ENCODE measurements at regions not wholly inside any gene's neighbourhood (a gene's known extent, or its start where the extent isn't known, plus 50 kb on each side); places are given as distances from the start of the nearest gene placed in this dataset.

DNA sequence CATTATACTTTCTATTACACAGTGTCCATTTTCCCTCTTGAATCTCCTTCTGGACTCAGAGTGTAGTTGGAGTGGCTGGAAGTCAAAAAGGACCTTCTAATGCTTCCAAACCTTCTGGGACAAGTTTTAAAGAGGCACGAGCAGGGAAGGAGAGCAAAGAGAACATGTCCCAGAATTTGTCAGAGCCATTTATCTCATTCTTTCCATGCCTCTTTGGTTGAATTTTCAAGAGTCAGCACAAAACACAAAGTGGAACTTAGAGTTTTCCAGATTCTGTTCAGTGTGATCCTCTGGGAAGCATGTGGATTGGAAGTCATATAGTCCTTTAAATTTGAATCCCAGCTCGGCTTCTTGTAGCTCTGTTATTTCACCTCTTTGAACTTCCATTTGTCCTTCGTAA is 138.2 kb upstream of the PWP1 start:
- ATAC-seq: no peak
- no peak for DNase-seq
- intact Hi-C loops (cut with DNase I): no loop called here

DNA sequence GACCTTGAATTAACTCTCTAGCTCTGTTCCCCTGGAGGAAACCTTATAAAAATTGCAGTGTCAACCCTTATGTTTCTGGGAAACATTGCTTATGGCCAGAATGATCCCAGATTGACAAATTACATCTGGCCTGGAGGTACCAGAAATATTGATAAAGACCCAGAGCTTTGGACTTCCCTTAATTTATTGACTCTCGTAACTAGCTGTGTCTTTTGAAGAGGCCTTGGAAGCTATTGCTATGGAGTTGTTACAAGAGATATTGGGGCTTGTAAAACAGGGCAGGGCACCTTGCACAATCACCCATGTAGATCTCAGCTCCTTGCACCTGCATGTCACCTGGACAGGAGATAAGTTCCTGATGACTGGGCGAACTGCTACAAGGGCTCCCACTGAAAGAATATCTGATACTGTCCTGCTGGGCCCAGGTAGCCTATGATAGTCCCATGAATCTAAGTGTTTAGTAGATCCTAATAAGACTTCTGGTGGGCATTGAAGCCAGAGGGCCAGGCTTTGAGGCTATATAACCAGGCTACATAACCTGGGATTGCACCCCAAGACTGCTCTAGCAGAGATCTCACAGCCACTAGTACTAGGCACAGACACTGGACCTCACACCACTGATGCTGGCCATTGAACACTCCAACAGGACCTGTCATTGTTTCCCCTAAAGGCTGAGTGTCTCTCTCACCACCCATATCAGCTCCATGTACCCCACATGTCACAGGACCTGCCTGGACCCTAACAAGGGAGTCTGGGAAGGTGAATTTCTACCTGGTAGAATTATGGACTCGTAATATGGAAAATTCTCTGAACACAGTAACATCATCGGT is 135.7 kb upstream of the PWP1 start:
- no peak for DNase-seq
- no peak for ATAC-seq
- intact Hi-C loops (cut with DNase I): no loop called here

DNA sequence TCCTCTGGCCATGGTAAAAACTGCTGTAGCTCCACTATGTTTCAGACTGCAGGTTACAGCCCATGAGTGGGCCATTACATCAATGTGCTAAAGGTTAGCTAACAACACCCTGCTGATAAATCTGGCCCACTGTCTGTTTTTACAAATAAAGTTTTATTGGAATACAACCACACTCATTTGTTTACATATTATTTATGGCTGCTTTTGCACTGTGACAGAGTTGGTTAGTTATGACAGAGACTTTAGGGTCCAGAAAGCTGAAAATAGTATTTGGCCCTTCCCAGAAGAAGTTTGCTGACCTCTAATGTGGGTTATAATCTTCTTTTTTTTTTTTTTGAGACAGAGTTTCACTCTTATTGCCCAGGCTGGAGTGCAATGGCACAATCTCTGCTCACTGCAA is 134.2 kb upstream of the PWP1 start:
- ATAC-seq (no peak), DNase-seq (no peak)
- intact Hi-C loops (cut with DNase I): no loop called here

DNA sequence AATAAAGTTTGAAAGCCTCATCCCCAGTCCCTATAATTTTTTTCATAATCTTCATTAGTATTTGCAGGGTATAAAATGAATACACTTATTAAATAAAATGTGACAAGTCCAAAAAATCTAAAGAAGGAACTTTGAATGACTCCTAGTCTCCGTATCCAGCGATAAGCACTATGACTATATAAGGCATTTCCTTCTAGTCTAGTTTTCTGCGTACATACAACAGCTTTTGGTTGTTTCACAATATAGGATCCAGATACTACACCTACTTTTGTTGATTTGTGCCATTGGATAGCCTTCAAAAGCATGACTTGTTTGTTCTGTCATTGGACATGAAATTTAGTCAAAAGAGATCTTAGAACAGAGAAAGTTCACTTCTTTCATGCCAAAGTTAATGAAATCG is 133.3 kb upstream of the PWP1 start:
- DNase-seq (no peak), ATAC-seq (no peak)
- intact Hi-C loops (cut with DNase I): no loop called here

DNA sequence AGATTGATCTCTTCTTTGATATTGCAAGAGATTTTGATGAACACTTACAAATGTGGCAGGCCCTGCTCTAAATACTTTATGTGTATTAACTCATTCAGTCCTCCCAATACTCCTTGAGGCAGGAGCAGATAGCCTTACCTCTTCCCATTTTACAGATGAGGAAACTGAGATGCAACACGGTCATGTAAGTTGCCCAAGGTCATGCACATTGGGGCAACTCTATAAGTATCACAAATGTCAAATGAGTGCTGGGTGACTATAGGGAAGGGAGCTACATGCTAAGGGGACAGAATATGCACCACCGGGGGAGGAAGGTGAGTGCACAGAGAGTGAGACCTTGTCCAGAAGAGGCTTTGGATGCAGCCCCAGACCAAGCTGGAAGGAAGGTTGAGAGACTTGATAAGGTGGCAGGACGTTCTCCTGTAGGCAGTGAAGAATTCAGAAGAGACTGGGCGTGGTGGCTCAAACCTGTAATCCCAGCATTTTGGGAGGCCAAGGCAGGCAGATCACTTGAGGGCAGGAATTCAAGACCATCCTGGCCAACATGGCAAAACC is 132.3 kb upstream of the PWP1 start:
- DNase-seq (no peak), ATAC-seq (no peak)
- intact Hi-C loops (cut with DNase I): no loop called here

DNA sequence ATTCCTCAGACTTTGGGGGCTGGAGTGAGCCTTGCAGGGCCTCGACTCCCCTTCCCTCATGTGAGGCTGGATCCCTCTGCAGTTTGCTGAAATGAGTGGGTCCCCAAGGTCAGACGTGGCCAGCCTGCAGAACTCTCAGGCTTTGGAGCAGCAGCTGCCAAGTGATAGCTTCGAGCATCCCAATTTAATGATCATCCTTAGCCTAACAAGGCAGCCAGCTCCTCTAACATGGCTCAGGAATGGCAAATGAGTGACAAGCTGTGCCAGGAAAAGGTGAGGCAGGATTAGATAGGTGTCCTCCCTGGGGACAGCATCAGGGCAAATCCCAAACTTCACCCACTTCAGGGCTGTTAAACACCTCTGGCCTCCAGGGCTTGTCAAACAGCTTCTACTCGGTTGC is 130.7 kb upstream of the PWP1 start:
- no peak for DNase-seq
- no peak for ATAC-seq
- intact Hi-C loops (cut with DNase I): no loop called here

DNA sequence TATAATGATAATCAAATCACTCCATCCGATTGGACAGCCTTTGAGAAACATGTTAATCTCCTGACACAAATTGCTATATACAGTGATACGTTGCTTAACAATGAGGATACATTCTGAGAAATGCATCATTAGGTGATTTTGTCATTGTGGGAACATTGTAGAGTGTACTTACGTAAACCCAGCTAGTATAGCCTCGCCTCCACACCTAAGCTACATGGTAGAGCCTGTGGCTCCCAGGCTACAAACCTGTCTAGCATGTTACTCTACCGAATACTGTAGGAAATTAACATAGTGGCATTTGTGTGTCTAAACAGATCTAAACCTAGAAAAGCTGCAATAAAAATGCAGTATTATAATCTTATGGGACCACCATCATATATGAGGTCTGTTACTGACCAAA is 128.6 kb upstream of the PWP1 start:
- DNase-seq (no peak), ATAC-seq (no peak)
- intact Hi-C loops (cut with DNase I): no loop called here

DNA sequence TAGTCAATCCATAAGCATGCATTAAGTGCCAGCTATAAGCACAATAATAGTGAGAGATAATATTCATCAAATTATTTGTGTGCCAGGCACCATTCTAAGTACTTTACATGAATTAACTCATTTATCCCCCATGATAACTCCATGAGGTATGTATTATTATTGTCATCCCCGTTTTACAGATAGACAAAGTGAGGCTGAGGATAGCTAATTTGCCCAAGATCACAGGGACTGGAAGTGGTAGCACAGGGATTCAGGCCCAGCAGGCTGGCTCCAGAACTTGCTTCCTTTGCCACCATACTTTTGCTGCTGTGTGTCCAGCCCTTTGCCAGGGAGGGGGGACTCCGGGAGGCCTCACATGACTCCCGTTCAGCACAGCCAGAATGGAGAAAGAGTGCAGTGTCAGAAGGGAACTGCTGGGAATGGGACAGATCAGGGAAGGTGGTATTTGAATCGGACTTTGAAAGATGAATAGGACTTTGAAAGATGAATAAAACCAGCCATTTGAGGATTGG is 128.0 kb upstream of the PWP1 start:
- intact Hi-C loops (cut with DNase I): no loop called here
- ATAC-seq (no peak), DNase-seq (no peak)

DNA sequence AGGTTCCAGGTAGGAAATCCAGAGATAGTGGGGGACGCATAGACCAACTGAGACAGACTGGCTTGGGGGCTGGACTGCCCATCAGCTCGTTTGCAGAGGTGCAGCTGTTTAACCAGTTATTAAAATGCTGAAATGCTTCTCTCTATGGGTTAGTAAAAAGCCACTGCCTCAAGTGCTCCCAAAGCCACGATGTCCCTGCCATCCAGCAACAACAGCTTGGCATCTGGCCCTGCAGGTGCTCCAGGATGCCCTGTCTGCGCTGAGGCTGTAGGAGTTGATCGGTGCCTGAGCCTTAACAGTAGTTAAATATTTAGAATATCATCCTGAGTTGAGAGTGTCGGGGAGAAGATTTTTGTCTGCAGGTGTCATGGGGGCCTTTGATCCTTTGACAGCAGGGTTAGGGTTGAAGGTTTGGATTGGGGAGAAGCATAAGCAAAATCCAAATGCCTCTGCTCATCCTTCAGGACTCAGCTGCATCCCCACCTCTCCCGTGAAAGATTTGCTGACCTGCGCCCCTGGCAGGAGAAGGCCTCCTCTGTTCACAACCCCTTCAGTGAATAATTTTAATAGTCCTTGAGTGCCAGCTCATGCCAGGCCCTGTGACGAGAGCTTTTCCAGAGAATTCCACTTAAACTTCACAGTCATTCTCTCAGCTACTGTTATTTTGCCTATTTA is 127.3 kb upstream of the PWP1 start:
- DNase-seq (no peak), ATAC-seq (no peak)
- intact Hi-C loops (cut with DNase I): no loop called here

DNA sequence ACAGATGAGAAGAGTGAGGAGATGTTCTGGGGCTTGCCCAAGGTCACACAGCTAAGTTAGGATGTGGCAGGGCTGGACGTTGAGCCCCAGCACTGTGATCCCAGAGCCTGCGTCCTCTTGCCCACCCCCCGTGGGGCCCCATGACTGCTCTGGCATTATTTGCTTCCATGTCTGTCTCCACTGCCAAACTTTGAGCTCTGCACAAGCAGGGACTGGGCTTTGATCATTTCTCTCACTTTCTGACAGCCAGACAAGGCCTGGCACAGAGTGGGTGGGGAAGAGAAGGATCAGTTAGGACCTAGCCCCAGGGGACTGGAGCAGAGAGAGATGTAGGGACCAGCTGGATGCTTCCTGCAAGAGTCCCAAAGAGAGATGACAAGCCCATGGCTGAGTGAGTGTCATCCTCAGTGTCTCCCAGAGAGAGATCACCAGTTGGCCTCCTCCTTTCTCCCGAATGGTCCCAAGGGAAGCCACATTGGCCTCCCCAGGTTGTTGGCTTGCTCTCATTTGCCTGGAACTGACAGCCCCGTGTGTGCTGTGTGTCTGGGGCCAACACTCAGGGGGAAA is 126.7 kb upstream of the PWP1 start:
- DNase-seq (no peak), ATAC-seq (no peak)
- intact Hi-C loops (cut with DNase I): no loop called here

DNA sequence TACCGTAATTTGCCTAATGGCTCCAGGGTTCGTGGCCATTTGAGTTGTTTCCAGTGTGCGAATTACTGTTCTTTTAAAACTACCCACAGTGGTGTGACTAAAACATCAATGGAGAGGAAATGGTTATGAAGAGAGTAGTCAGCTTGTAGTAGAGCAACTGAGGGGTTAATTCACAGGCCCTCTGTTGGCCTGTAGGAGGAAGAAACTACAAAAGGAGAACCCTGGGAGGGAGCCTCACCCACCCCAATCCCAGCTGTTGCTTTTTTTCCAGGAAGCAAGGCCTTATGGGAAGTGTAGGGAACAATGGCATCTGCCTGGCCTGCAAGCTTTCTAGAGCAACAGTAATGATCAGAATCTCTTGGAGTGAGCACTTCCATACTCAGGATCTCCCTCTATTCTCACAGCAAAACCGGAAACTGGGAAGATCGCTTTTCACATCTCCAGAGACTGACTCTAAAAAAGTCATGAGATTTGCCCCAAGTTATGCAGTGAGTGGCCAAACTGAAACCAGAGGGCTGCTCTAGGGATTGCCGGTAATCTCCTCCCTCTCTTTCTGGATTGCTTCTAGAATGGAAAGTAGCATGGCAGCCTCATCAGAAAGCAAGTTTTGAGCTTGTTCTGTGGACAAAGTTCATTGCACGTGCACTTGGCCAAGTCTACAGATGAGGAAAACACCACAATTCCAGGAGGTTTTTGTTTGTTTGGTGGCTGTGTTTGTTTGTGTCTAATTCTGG is 125.3 kb upstream of the PWP1 start:
- intact Hi-C loops (cut with DNase I): no loop called here
- ATAC-seq (no peak), DNase-seq (no peak)

DNA sequence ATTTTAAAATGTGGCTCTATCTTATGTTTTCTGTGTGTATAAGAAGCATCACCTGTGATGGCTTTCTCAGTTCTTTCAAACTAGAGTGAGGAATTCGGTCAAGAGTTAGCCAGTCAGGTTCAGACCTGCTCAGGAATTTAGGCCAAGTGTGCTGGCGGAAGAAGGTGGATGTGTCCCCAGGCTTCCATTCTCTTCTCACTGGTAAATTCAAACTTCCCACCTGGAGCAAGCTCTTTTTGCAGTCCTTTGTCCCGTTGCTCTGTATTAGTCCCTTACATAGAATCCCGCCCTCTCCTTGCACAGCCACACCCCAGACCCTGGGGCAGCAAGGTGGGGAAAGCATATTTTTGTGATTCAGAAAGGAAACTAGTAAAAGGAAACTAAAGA is 124.7 kb upstream of the PWP1 start:
- DNase-seq (no peak), ATAC-seq (no peak)
- intact Hi-C loops (cut with DNase I): no loop called here

DNA sequence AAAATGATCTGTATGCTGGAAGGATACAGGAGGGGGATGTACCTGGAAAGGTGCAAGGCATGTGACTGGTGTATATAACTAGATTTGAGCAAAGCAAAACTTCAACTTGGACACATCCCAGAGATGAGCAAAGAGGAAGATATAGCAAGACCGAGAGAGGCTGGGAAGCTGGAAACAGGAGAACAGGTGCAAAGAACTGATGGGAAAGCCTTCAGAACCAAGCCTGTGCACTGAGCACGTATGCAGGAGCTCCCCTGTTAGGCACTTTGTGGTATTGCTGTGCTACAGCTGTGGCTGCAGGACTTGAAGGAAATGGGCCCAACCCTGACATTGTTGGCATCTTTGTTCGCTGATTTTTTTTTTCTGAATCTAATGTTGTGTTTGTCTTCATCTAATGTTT is 120.7 kb upstream of the PWP1 start:
- no peak for DNase-seq
- no peak for ATAC-seq
- intact Hi-C loops (cut with DNase I): no loop called here

DNA sequence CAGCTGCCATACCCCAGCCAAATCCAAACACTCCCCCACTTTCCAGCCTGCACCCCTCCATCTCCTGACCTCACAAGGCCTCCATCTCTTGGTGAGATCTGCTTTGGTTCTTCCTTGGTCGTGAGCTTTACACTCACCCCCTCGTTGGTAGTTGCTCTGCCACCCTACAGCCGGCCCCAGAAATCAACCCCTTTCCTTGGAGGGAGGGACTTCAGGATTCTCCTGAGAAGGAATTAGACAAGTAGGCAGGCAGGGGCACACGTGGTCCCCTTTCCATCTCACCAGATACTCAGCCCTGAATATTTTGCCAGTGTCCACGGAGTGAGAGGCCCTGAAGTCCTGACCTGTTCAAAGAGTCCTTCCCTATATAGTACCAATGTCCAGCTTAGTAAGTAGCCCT is 120.0 kb upstream of the PWP1 start:
- DNase-seq (no peak), ATAC-seq (no peak)
- intact Hi-C loops (cut with DNase I): no loop called here

DNA sequence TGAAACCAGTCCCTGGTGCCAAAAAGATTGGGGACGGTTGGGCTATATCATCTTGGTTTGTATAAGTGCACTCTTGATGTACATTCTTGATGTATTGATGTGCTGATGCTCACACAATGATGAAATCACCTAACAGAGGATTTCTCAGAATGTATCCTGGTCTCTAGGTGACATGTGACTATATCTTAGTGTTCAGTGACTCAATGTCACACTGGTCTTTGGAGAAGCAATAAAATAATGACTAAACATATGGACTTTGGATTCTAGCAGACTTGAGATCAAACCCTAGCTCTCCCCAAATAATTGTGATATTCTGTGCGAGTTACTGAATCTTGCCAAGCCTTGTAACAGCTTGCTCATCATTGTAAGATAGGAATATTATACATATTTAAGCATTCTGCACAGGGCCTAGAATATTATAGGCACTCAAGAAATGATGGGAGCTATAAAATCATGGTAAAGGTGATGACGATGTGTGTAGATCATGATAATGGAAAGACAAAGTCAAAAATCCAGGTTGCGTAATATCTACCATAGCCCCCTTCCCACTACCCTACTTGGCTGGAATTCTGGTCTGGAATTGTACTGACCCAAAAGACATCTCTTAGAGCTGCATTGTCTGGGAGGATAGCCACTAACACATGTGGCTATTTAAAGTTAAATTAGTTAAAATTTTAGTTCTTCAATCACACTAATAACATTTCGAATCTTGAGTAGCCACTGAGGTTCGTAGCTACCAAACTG is 117.6 kb upstream of the PWP1 start:
- intact Hi-C loops (cut with DNase I): no loop called here
- ATAC-seq (no peak), DNase-seq (no peak)

DNA sequence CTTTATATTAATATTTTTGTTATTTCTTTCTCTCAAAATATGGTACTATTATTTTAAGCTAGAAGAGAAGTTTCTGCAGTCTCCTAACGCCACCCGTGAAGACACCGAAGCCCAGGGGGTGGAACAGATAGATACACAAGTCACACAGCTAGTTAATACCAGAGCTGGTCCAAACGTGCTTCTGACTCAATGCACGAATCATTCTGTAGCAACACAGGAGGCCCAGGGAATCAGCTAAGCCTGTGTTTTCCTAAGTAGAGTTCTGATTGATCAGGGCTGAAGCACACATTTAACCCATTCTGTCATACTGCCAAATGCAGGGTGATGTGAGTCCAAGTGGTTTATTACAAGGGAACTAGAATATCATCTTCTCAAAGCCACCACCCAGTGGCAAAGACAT is 116.9 kb upstream of the PWP1 start:
- intact Hi-C loops (cut with DNase I): no loop called here

DNA sequence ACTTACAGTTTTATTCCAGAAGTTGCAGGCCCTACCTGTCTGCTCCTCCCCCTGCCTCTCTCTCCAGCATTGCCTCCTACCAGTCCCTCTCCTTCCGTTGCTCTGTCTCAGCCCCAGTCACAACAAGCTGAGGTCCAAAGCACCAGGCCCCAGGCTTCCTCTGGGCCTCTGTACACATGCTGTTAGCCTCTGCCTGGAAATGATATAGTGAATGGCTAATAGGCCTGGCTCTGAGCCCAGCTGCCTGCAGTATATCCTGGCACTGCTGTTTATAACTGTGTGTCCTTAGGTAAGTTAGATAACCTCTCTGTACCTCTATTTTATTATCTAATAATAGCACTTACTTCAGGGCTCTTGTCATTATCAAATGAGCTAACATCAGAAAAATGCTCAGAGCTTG is 114.9 kb upstream of the PWP1 start:
- DNase-seq (peak; percentile 30), ATAC-seq (no peak)
- intact Hi-C loops (cut with DNase I): no loop called here

More for the DNA sequence above, 116.9 kb upstream of the PWP1 start:
- ATAC-seq (no peak), DNase-seq (no peak)

DNA sequence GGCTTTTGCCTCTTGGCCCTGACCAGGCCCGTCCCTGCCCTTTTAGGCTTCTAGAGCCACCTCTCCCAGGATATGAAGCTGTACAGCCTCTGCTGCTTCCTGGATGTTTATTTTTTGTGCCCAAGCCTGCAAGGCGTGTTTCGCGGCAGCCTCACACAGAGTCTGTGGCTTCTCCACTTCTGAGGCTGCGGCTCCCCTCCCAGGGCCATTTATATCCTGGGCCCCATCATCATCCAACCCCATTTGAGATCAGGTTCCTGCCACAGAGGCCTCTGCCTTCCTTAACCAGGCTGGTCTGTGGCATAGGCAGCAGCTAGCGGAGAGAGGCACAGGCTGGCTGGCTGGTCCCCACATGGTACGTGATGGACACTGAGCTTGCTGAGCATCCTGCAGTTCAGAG is 114.1 kb upstream of the PWP1 start:
- DNase-seq: no peak
- no peak for ATAC-seq
- intact Hi-C loops (cut with DNase I): no loop called here

DNA sequence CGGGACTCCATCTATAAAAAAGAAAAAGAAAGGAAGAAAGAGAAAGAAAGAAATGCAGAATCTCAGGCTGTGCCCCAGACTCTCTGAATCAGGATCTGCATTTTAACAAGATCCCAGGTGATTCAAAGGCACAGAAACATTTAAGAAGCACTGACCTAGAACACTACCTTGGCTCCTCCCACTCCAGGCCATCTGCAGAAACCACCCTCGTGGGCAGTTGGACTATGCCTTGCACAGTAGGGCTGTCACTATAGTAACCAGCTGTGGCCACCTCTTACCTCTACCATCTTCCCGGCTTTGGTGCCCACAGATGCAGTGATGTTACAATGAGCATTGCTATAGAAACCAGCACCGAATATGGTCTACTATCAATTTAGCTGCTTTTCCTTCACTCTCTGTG is 110.9 kb upstream of the PWP1 start:
- DNase-seq (no peak), ATAC-seq (no peak)
- intact Hi-C loops (cut with DNase I): no loop called here

Data from left cardiac atrium (tissue), 4 donors.